Stimulated activated CD4-positive, alpha-beta T cell treated with anti-CD3 and anti-CD28 coated beads, Interleukin-1b, Interleukin-23, amount 100 ng/mL, for 4 hours (primary cell): ENCODE measurements at regions not wholly inside any gene's neighbourhood (a gene's known extent, or its start where the extent isn't known, plus 50 kb on each side); places are given as distances from the start of the nearest gene placed in this dataset.
"Not testable (repeated sequence)": the region's sequence is repeated elsewhere in the genome, so short reads cannot be mapped to it uniquely, and the experiment has no call there.

Experiments
- DNase-seq, 2 donors: peaks; one replicate each; pipeline ENCODE4 v3.0.0-alpha.2; 2020; ENCODE audit warnings: low read depth in 2 of 2

- DNase-seq = no peak
Observed at GRCh38 chr5:56386046-56386445, 152.9 kb upstream of the ANKRD55 start.

- DNase-seq = no peak
Observed at GRCh38 chr5:56384186-56384585, 151.1 kb upstream of the ANKRD55 start.

- no peak for DNase-seq
Observed at GRCh38 chr5:56383761-56384160, 150.6 kb upstream of the ANKRD55 start.

GRCh38 chr5:56382896-56383295 lies 149.8 kb upstream of the ANKRD55 start:
- no peak for DNase-seq

GRCh38 chr5:56377573-56377972 lies 144.4 kb upstream of the ANKRD55 start:
- DNase-seq = no peak

GRCh38 chr5:56376128-56376527 lies 143.0 kb upstream of the ANKRD55 start:
- DNase-seq = no peak

- no peak for DNase-seq
Observed at GRCh38 chr5:56375011-56375410, 141.9 kb upstream of the ANKRD55 start.

- not testable (repeated sequence) for DNase-seq
Observed at GRCh38 chr5:56372491-56372890, 139.4 kb upstream of the ANKRD55 start.

- no peak for DNase-seq
Observed at GRCh38 chr5:56369361-56369811, 136.3 kb upstream of the ANKRD55 start.

- no peak for DNase-seq
Observed at GRCh38 chr5:56367748-56368147, 134.6 kb upstream of the ANKRD55 start.

- DNase-seq = no peak
Observed at GRCh38 chr5:56366986-56367385, 133.9 kb upstream of the ANKRD55 start.

GRCh38 chr5:56361398-56361797 lies 128.3 kb upstream of the ANKRD55 start:
- no peak for DNase-seq

GRCh38 chr5:56360816-56361215 lies 127.7 kb upstream of the ANKRD55 start:
- no peak for DNase-seq

GRCh38 chr5:56359809-56360685 lies 126.9 kb upstream of the ANKRD55 start:
- DNase-seq = no peak

- no peak for DNase-seq
Observed at GRCh38 chr5:56358703-56359681, 125.9 kb upstream of the ANKRD55 start.

GRCh38 chr5:56358046-56358445 lies 124.9 kb upstream of the ANKRD55 start:
- no peak for DNase-seq

- no peak for DNase-seq
Observed at GRCh38 chr5:56357426-56357825, 124.3 kb upstream of the ANKRD55 start.

- DNase-seq = no peak
Observed at GRCh38 chr5:56356836-56357160, 123.7 kb upstream of the ANKRD55 start.

GRCh38 chr5:56356121-56356835 lies 123.1 kb upstream of the ANKRD55 start:
- no peak for DNase-seq

GRCh38 chr5:56354836-56355235 lies 121.7 kb upstream of the ANKRD55 start:
- DNase-seq = no peak

GRCh38 chr5:56352808-56353590 lies 119.9 kb upstream of the ANKRD55 start:
- no peak for DNase-seq
